GM12891 (cell line): ENCODE measurements at regions not wholly inside any gene's neighbourhood (a gene's known extent, or its start where the extent isn't known, plus 50 kb on each side); places are given as distances from the start of the nearest gene placed in this dataset.
"Not testable (repeated sequence)": the region's sequence is repeated elsewhere in the genome, so short reads cannot be mapped to it uniquely, and the experiment has no call there.

Experiments used
- POLR2A ChIP-seq: IDR thresholded peaks from 2 replicates; pipeline ENCODE4 v1.6.1; 2011; ENCODE audit warnings: low read depth, low read length, control low read depth
- POLR2AphosphoS5 ChIP-seq: IDR thresholded peaks from 2 replicates; pipeline ENCODE4 v1.6.1; 2011; ENCODE audit warnings: low read depth, low read length, control low read depth
- TAF1 ChIP-seq: IDR thresholded peaks from 2 replicates; pipeline ENCODE4 v1.6.1; 2011; ENCODE audit warnings: low read depth, low read length, control low read depth

DNA sequence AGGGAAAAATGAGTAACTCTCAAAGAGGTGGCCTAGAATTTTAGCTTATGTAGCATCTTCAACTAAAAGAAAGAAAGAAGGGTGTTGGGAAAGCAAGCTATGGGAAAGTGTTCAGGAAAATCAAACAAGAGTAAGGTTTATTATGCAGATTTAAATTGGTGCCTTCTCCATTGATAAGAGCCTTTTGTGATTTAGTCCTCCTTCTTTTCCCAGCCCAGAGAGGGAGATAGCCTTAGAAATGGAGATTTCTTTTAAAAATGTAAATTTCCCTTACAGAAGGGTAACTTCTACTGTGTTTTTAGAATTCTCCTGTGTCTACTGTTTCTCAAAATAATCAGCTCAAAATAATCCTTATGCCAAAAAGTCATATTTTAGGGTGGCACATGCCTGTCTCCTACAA is 104.5 kb downstream of the FAM72B start:
- not testable (repeated sequence) for TF ChIP-seq TAF1, POLR2A, POLR2AphosphoS5
